H9 (cell line): ENCODE measurements at regions not wholly inside any gene's neighbourhood (a gene's known extent, or its start where the extent isn't known, plus 50 kb on each side); places are given as distances from the start of the nearest gene placed in this dataset.

ENCODE experiments used
- DNase-seq: peaks from one replicate; pipeline ENCODE4 v3.0.0-alpha.2; 2017
- H2AFZ ChIP-seq: one replicate; pipeline ENCODE4 v1.6.1; 2013; ENCODE audit warnings: mild to moderate bottlenecking, low read length, control low read depth, moderate library complexity
- H2AK5ac ChIP-seq: 2 replicates; pipeline ENCODE4 v1.6.1; 2013; ENCODE audit warnings: low read length, control low read depth, mixed read lengths; ENCODE audit not compliant: insufficient read length
- H2BK120ac ChIP-seq: one replicate; pipeline ENCODE4 v1.6.1; 2013; ENCODE audit warnings: low read depth, mild to moderate bottlenecking, low read length, control low read depth, inconsistent platforms; ENCODE audit not compliant: poor library complexity, severe bottlenecking
- H2BK12ac ChIP-seq: 2 replicates; pipeline ENCODE4 v1.6.1; 2013; ENCODE audit warnings: low read length, control low read depth, mixed read lengths, low read depth; ENCODE audit not compliant: insufficient read length
- H2BK15ac ChIP-seq: 2 replicates; pipeline ENCODE4 v1.6.1; 2013; ENCODE audit warnings: low read depth, low read length, control low read depth
- H2BK20ac ChIP-seq: one replicate; pipeline ENCODE4 v1.6.1; 2013; ENCODE audit warnings: low read depth, mild to moderate bottlenecking, low read length, control low read depth, inconsistent platforms; ENCODE audit not compliant: poor library complexity, severe bottlenecking
- H2BK5ac ChIP-seq: 2 replicates; pipeline ENCODE4 v1.6.1; 2013; ENCODE audit warnings: low read length, control low read depth, mixed read lengths; ENCODE audit not compliant: insufficient read length
- H3K14ac ChIP-seq: 2 replicates; pipeline ENCODE4 v1.6.1; 2013; ENCODE audit warnings: low read length, control low read depth; ENCODE audit not compliant: insufficient read depth
- H3K18ac ChIP-seq: 2 replicates; pipeline ENCODE4 v1.6.1; 2013; ENCODE audit warnings: low read depth, mild to moderate bottlenecking, mixed read lengths, low read length, control low read depth; ENCODE audit not compliant: insufficient read length
- H3K23ac ChIP-seq: 2 replicates; pipeline ENCODE4 v1.6.1; 2013; ENCODE audit warnings: low read length, control low read depth, mixed read lengths, low read depth; ENCODE audit not compliant: insufficient read length
- H3K23me2 ChIP-seq: 2 replicates; pipeline ENCODE4 v1.6.1; 2013; ENCODE audit warnings: low read depth, mild to moderate bottlenecking, mixed read lengths, low read length, control low read depth; ENCODE audit not compliant: insufficient read length, poor library complexity, severe bottlenecking
- H3K27ac ChIP-seq: 2 replicates; pipeline ENCODE4 v1.5.1; 2013; ENCODE audit warnings: low read length, control low read depth, mixed read lengths, low read depth; ENCODE audit not compliant: insufficient read length
- H3K27me3 ChIP-seq: 2 replicates; pipeline ENCODE4 v1.6.1; 2013; ENCODE audit warnings: low read length, control low read depth, inconsistent platforms; ENCODE audit not compliant: insufficient read depth
- H3K4ac ChIP-seq: 2 replicates; pipeline ENCODE4 v1.6.1; 2013; ENCODE audit warnings: low read depth, mild to moderate bottlenecking, control low read depth, inconsistent platforms, low read length, moderate library complexity
- H3K4me1 ChIP-seq: 2 replicates; pipeline ENCODE4 v1.6.1; 2013; ENCODE audit warnings: low read length, control low read depth, inconsistent platforms; ENCODE audit not compliant: insufficient read depth
- H3K4me2 ChIP-seq: 2 replicates; pipeline ENCODE4 v1.6.1; 2013; ENCODE audit warnings: low read length, control low read depth, mixed read lengths; ENCODE audit not compliant: insufficient read length, insufficient read depth
- H3K56ac ChIP-seq: 2 replicates; pipeline ENCODE4 v1.6.1; 2013; ENCODE audit warnings: low read depth, mild to moderate bottlenecking, mixed read lengths, low read length, control low read depth; ENCODE audit not compliant: insufficient read length
- H3K79me1 ChIP-seq: 2 replicates; pipeline ENCODE4 v1.6.1; 2013; ENCODE audit warnings: low read depth, mild to moderate bottlenecking, moderate library complexity, low read length, control low read depth, inconsistent platforms; ENCODE audit not compliant: insufficient read depth, poor library complexity, severe bottlenecking
- H3K79me2 ChIP-seq: 2 replicates; pipeline ENCODE4 v1.6.1; 2013; ENCODE audit warnings: low read length, control low read depth, inconsistent platforms; ENCODE audit not compliant: insufficient read depth
- H3K9ac ChIP-seq: 2 replicates; pipeline ENCODE4 v1.6.1; 2013; ENCODE audit warnings: low read length, control low read depth, mixed read lengths; ENCODE audit not compliant: insufficient read length; ENCODE audit errors: extremely low read depth
- H3K9me3 ChIP-seq: one replicate; pipeline ENCODE4 v1.6.1; 2013; ENCODE audit warnings: low read depth, low read length, inconsistent platforms; ENCODE audit not compliant: control insufficient read depth
- H3T11ph ChIP-seq: one replicate; pipeline ENCODE4 v1.6.1; 2013; ENCODE audit warnings: mild to moderate bottlenecking, low read length, control low read depth, inconsistent platforms
- H4K20me1 ChIP-seq: one replicate; pipeline ENCODE4 v1.6.1; 2013; ENCODE audit not compliant: control insufficient read depth, insufficient read length, insufficient read depth
- H4K5ac ChIP-seq: 2 replicates; pipeline ENCODE4 v1.6.1; 2013; ENCODE audit warnings: low read depth, mild to moderate bottlenecking, mixed read lengths, low read length, control low read depth; ENCODE audit not compliant: insufficient read length
- H4K8ac ChIP-seq: replicated peaks from 2 replicates; pipeline ENCODE4 v1.6.1; 2013; ENCODE audit warnings: low read length, control low read depth, mixed read lengths, low read depth; ENCODE audit not compliant: insufficient read length
- H4K91ac ChIP-seq: 2 replicates; pipeline ENCODE4 v1.6.1; 2013; ENCODE audit warnings: low read depth, mild to moderate bottlenecking, moderate library complexity, mixed read lengths, low read length, control low read depth; ENCODE audit not compliant: insufficient read length
- H3K27ac Mint-ChIP-seq, 3 experiments: 2 replicates in 2 of 3; 3 replicates in 1 of 3; pipeline ENCODE4 v1.8.0; 2020 to 2021; ENCODE audit warnings: mixed read lengths in 3 of 3, mild to moderate bottlenecking in 1 of 3, moderate library complexity in 1 of 3
- H3K27me3 Mint-ChIP-seq: 2 replicates; pipeline ENCODE4 v1.8.0; 2021; ENCODE audit warnings: low read depth, mild to moderate bottlenecking, moderate library complexity, mixed read lengths
- H3K36me3 Mint-ChIP-seq, 3 experiments: 2 replicates in 2 of 3; 3 replicates in 1 of 3; pipeline ENCODE4 v1.8.0; 2020 to 2021; ENCODE audit warnings: low read depth in 3 of 3, mixed read lengths in 3 of 3; ENCODE audit not compliant: insufficient read depth in 1 of 3
- H3K4me1 Mint-ChIP-seq, 2 experiments: 2 replicates each; pipeline ENCODE4 v1.8.0; 2020; ENCODE audit warnings: mixed read lengths in 2 of 2
- H3K4me3 Mint-ChIP-seq, 2 experiments: 2 replicates in 1 of 2; 3 replicates in 1 of 2; pipeline ENCODE4 v1.8.0; 2020 to 2021; ENCODE audit warnings: mild to moderate bottlenecking in 2 of 2, mixed read lengths in 2 of 2, moderate library complexity in 1 of 2
- H3K9me3 Mint-ChIP-seq, 2 experiments: 2 replicates in 1 of 2; 3 replicates in 1 of 2; pipeline ENCODE4 v1.8.0; 2020; ENCODE audit warnings: mild to moderate bottlenecking in 2 of 2, mixed read lengths in 2 of 2, moderate library complexity in 1 of 2
- WGBS: extraction: QIAGEN DNeasy Blood & Tissue Kit; methylation state at CpG from one replicate; pipeline ENCODE4 v1.1.7; 2013; ENCODE audit warnings: missing lambda C conversion rate, low lambda C conversion rate, mixed read lengths; ENCODE audit not compliant: insufficient read length; ENCODE audit errors: extremely low coverage; 5-methylcytosine and 5-hydroxymethylcytosine counted together
- TF ChIP-seq, protein P1 (sequence below): fragments of 200-600 bp; sonication (generic); conservative IDR thresholded peaks from 3 replicates; pipeline ENCODE4 v1.8.0; 2021; ENCODE audit warnings: antibody characterized with exemption, mild to moderate bottlenecking

DNA sequence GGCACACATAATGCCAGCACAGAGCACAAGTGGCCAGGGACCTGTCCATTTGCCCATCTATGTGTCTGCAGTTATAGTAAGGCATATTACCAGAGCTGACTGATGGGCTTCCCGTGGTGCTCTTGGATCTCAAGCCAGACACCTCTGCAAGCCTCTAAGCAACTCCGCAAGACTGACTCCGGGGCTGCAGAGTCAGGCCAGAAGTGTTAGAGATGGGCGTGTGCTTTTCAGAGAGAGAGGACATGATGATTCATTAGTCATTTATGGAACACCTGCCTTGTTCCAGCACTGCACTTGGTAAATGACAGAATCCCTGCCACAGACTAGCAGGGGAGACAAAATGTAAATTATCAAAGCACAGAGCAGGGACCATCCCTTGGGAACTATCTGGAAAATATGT, 559.0 kb downstream of the PDCD6IP start:
- no peak overlapping the region for H3K4me2 ChIP-seq
- H4K5ac ChIP-seq, result no peak overlapping the region
- Mint-ChIP-seq H3K27me3 (no peaks in the 10 kb centered on the region; the same call in 1 of the 2 replicates), H3K4me1 (peaks cover 5 to 7% of the 10 kb centered on the region in 2 experiments; a peak in 3 of 4 replicates), H3K27ac (no peak overlapping the region), H3K36me3 (no peaks in the 10 kb centered on the region), H3K9me3 (no peaks in the 10 kb centered on the region), H3K4me3 (no peak overlapping the region)
- no peak overlapping the region for H2AFZ ChIP-seq
- no peaks in the 10 kb centered on the region for H3K4me1 ChIP-seq
- no peak overlapping the region for H3K27ac ChIP-seq
- no peak overlapping the region for H2BK120ac ChIP-seq
- no peak overlapping the region for H2BK12ac ChIP-seq
- H2BK15ac ChIP-seq, result no peak overlapping the region
- DNase-seq, result no peak
- no peaks in the 10 kb centered on the region for H3K23me2 ChIP-seq
- TF ChIP-seq, protein P1, sequence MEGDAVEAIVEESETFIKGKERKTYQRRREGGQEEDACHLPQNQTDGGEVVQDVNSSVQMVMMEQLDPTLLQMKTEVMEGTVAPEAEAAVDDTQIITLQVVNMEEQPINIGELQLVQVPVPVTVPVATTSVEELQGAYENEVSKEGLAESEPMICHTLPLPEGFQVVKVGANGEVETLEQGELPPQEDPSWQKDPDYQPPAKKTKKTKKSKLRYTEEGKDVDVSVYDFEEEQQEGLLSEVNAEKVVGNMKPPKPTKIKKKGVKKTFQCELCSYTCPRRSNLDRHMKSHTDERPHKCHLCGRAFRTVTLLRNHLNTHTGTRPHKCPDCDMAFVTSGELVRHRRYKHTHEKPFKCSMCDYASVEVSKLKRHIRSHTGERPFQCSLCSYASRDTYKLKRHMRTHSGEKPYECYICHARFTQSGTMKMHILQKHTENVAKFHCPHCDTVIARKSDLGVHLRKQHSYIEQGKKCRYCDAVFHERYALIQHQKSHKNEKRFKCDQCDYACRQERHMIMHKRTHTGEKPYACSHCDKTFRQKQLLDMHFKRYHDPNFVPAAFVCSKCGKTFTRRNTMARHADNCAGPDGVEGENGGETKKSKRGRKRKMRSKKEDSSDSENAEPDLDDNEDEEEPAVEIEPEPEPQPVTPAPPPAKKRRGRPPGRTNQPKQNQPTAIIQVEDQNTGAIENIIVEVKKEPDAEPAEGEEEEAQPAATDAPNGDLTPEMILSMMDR, result no peak
- H3T11ph ChIP-seq, result no peak overlapping the region
- no peak overlapping the region for H3K18ac ChIP-seq
- no peak overlapping the region for H2AK5ac ChIP-seq
- no peaks in the 10 kb centered on the region for H3K79me2 ChIP-seq
- no peak overlapping the region for H3K23ac ChIP-seq
- H3K9ac ChIP-seq, result no peak overlapping the region
- no peaks in the 10 kb centered on the region for H4K20me1 ChIP-seq
- H3K79me1 ChIP-seq, result no peaks in the 10 kb centered on the region
- H2BK5ac ChIP-seq, result no peak overlapping the region
- H3K4ac ChIP-seq, result no peak overlapping the region
- no peak overlapping the region for H3K14ac ChIP-seq
- no peaks in the 10 kb centered on the region for H3K9me3 ChIP-seq
- H3K56ac ChIP-seq, result no peak overlapping the region
- no peak overlapping the region for H2BK20ac ChIP-seq
- WGBS, result no CpG with 5 or more reads among the region's 4 CpGs
- H4K8ac ChIP-seq, result no peak overlapping the region
- H3K27me3 ChIP-seq, result no peaks in the 10 kb centered on the region
- no peak overlapping the region for H4K91ac ChIP-seq
